Lung (tissue), 11 donors: ENCODE measurements at regions not wholly inside any gene's neighbourhood (a gene's known extent, or its start where the extent isn't known, plus 50 kb on each side); places are given as distances from the start of the nearest gene placed in this dataset.

Experiments
- ATAC-seq: fragments of 200-7000 bp; cut with Tn5 transposase; one replicate; pipeline ENCODE4 v1.9.1; 2020; ENCODE audit warnings: moderate number of reproducible peaks; ENCODE audit not compliant: insufficient read depth, low FRiP score
- DNase-seq, 3 donors: peaks; one replicate each; pipeline ENCODE4 v3.0.0-alpha.2; 2013 to 2017
- H3K27ac ChIP-seq, 2 donors: one replicate each; pipeline ENCODE4 v1.5.1; 2013; ENCODE audit warnings: mild to moderate bottlenecking in 2 of 2, moderate library complexity in 2 of 2, control low read depth in 1 of 2, inconsistent platforms in 1 of 2, low read depth in 1 of 2, low read length in 1 of 2
- H3K27me3 ChIP-seq, 3 donors: one replicate each; pipeline ENCODE4 v1.5.1; 2013; ENCODE audit warnings: low read length in 2 of 3; ENCODE audit not compliant: control insufficient read depth in 3 of 3, insufficient read depth in 3 of 3
- H3K36me3 ChIP-seq, 4 donors: one replicate each; pipeline ENCODE4 v1.5.1; 2013; ENCODE audit warnings: low read length in 4 of 4, mild to moderate bottlenecking in 1 of 4, moderate library complexity in 1 of 4; ENCODE audit not compliant: control insufficient read depth in 4 of 4, insufficient read depth in 4 of 4
- H3K4me1 ChIP-seq, 5 donors: one replicate each; pipeline ENCODE4 v1.5.1; 2013; ENCODE audit warnings: low read length in 5 of 5, mild to moderate bottlenecking in 2 of 5, moderate library complexity in 1 of 5; ENCODE audit not compliant: control insufficient read depth in 5 of 5, insufficient read depth in 5 of 5
- H3K4me3 ChIP-seq: one replicate; pipeline ENCODE4 v1.5.1; 2013; ENCODE audit warnings: mild to moderate bottlenecking, control low read depth, moderate library complexity
- H3K9ac ChIP-seq, 2 donors: one replicate each; pipeline ENCODE4 v1.5.1; 2013; ENCODE audit warnings: low read length in 2 of 2, control low read depth in 1 of 2; ENCODE audit not compliant: insufficient read depth in 1 of 2
- H3K9me3 ChIP-seq, 4 donors: one replicate each; pipeline ENCODE4 v1.5.1; 2013; ENCODE audit warnings: low read length in 3 of 4, mild to moderate bottlenecking in 1 of 4, moderate library complexity in 1 of 4; ENCODE audit not compliant: control insufficient read depth in 4 of 4, insufficient read depth in 3 of 4
- WGBS, 2 donors: extraction: QIAGEN DNeasy Blood & Tissue Kit; methylation state at CpG; one replicate each; pipeline ENCODE4 v1.1.7; 2013; 5-methylcytosine and 5-hydroxymethylcytosine counted together
- TF ChIP-seq, protein P1 (sequence below): IDR thresholded peaks from 2 replicates; pipeline ENCODE4 v1.5.1; 2012; ENCODE audit warnings: mild to moderate bottlenecking; ENCODE audit errors: control extremely low read depth, extremely low read depth
- donor health status: control.
- donor health status: control.
- donor health status: Bipolar disorder and iron deficiency.
- donor health status: healthy.
- donor health status: DM: yes; HTN: yes; CAD: no.

DNA sequence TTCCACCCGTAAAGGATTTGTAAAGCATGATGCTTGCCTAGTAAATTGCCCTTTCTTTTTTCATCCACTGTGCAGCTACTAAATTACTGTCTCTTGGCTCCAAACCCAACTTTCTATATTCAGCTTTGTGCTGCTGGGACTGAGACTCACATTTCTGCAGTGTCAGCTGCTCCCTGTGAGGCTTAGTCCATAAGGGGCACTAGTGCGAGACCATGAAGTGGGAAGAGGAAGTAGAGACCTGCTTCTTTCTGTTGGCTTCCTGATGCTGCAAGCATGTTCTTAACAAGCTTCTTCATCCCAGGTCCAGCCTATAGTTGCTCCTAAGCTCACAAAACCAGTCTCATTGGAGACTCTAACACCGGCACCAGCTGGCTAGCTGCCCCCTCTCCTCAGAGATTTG, 74.9 kb upstream of the HS3ST2 start:
- Histone ChIP-seq H3K4me1 (no peaks in the 10 kb centered on the region), H3K36me3 (no peaks in the 10 kb centered on the region), H3K27ac (no peak overlapping the region), H3K9me3 (no peaks in the 10 kb centered on the region), H3K4me3 (no peak overlapping the region), H3K9ac (no peak overlapping the region), H3K27me3 (no peaks in the 10 kb centered on the region)
- DNase-seq (peak in 2 of 3 donors; percentile 26 to 50), ATAC-seq (no peak)
- TF ChIP-seq, protein P1, sequence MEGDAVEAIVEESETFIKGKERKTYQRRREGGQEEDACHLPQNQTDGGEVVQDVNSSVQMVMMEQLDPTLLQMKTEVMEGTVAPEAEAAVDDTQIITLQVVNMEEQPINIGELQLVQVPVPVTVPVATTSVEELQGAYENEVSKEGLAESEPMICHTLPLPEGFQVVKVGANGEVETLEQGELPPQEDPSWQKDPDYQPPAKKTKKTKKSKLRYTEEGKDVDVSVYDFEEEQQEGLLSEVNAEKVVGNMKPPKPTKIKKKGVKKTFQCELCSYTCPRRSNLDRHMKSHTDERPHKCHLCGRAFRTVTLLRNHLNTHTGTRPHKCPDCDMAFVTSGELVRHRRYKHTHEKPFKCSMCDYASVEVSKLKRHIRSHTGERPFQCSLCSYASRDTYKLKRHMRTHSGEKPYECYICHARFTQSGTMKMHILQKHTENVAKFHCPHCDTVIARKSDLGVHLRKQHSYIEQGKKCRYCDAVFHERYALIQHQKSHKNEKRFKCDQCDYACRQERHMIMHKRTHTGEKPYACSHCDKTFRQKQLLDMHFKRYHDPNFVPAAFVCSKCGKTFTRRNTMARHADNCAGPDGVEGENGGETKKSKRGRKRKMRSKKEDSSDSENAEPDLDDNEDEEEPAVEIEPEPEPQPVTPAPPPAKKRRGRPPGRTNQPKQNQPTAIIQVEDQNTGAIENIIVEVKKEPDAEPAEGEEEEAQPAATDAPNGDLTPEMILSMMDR: no peak
- 60% methylated on average over 3 of the region's 3 CpGs for WGBS, 2 donors

DNA sequence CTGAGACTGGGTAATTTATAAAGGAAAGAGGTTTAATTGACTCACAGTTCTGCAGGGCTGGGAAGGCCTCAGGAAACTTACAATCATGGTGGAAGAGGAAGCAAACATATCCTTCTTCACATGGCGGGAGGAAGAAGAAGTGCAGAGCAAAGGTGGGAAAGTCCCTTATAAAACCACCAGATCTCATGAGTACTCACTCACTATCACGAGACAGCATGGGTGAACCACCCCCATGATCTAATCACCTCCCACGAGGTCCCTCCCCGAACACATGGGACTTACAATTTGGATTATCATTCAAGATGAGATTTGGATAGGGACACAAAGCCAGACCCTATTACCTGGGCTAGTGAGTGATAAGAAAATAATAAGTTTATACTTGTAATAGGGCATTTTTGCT, 70.6 kb upstream of the HS3ST2 start:
- DNase-seq (no peak), ATAC-seq (no peak)
- Histone ChIP-seq H3K9ac (no peak overlapping the region), H3K4me1 (no peaks in the 10 kb centered on the region), H3K9me3 (peaks cover 0 to 6% (median 1%) of the 10 kb centered on the region in 4 donors), H3K27me3 (no peaks in the 10 kb centered on the region), H3K36me3 (no peaks in the 10 kb centered on the region), H3K27ac (no peak overlapping the region), H3K4me3 (no peak overlapping the region)
- 69 to 72% methylated on average over 4 of the region's 4 CpGs for WGBS, 2 donors
- TF ChIP-seq, protein P1: no peak

DNA sequence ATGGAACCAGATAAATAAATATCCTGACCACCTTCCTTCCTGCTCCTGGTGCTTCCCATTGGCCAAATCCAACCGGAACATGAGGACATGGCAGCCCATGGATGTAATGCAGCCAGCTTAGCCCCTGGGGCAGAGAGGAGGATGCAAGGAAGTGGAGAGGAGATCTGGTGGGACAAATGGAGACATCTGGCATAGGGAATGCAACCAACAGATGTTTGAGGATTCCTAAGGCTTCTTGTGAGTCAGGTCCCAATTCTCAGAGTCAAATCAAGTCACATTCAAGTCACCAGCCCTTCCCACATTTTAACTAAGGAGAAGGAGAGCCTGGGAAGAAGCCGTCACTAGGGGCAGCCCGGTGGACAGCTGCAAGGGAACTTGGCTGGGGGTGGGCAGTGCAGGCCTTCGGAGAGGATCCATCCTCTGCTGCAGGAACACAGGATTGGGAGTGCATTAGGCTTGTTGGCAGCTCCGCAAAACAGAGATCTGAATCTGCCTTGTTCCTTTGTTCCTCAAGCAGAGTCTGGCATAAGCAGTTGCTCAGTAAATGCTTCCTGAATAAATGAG, 62.8 kb upstream of the HS3ST2 start:
- TF ChIP-seq, protein P1: no peak
- Histone ChIP-seq H3K4me3 (no peak overlapping the region), H3K27me3 (peaks cover 0 to 4% (median 0%) of the 10 kb centered on the region in 3 donors), H3K36me3 (no peaks in the 10 kb centered on the region), H3K27ac (no peak overlapping the region), H3K9ac (no peak overlapping the region), H3K9me3 (peaks cover 0 to 5% (median 1%) of the 10 kb centered on the region in 4 donors), H3K4me1 (no peaks in the 10 kb centered on the region)
- 70 to 75% methylated on average over 5 of the region's 5 CpGs for WGBS, 2 donors
- no peak for DNase-seq
- no peak for ATAC-seq

DNA sequence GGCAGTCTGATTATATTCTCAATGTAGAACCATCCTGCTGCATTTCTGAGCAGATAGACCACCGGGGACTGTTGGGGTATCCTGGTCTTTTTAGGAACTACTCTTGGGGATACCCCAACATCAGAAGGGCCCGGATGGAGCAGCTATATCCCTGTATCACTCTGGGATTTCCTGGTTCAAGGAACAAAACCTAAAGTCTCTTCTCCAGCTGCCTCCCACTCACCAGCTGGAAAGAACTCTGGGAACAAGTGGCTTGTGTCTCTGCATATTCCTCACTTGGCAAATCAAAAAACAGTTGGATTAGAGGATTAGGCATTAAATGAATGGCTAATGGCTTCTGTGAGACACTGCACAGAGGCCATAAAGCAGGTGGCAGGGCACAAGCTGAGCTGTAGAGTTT, 62.3 kb upstream of the HS3ST2 start:
- Histone ChIP-seq H3K4me3 (no peak overlapping the region), H3K9me3 (peaks cover 0 to under 1% (median 0%) of the 10 kb centered on the region in 4 donors), H3K27ac (no peak overlapping the region), H3K36me3 (no peaks in the 10 kb centered on the region), H3K9ac (no peak overlapping the region), H3K27me3 (peaks cover 0 to 4% (median 0%) of the 10 kb centered on the region in 3 donors), H3K4me1 (no peaks in the 10 kb centered on the region)
- DNase-seq (no peak), ATAC-seq (no peak)
- 84 to 95% methylated on average over 2 of the region's 2 CpGs for WGBS, 2 donors
- TF ChIP-seq, protein P1: no peak
